GM12878 (cell line): ENCODE measurements at regions not wholly inside any gene's neighbourhood (a gene's known extent, or its start where the extent isn't known, plus 50 kb on each side); places are given as distances from the start of the nearest gene placed in this dataset.

Experiments used
- IRF3 ChIP-seq: fragments of 450-650 bp; IDR thresholded peaks from 2 replicates; pipeline ENCODE4 v1.6.1; 2014; ENCODE audit warnings: mild to moderate bottlenecking
- ZNF274 ChIP-seq: IDR thresholded peaks from one replicate; pipeline ENCODE4 v1.8.0; 2011; ENCODE audit not compliant: insufficient read length, insufficient read depth

GRCh38 chr7:125924037-125924436 is 994.4 kb upstream of the POT1 start:
- no peak for TF ChIP-seq IRF3
- no peak for TF ChIP-seq ZNF274
